ENCODE measurements at regions not wholly inside any gene's neighbourhood (a gene's known extent, or its start where the extent isn't known, plus 50 kb on each side); places are given as distances from the start of the nearest gene placed in this dataset.

GRCh38 chr6:22888163-22888752 is 318.9 kb downstream of the HDGFL1 start:
- no peak for TF ChIP-seq CTCF (IDR thresholded peaks at IDR 0.05; ENCODE audit: low read depth, low read length)
- Histone ChIP-seq H3K27me3 (no peaks in the 10 kb centered on the region), H3K36me3 (no peaks in the 10 kb centered on the region), H3K4me1 (peaks cover 9% of the 10 kb centered on the region), H3K4me3 (ENCODE audit: low read depth, low read length) (no peak overlapping the region), H3K9me3 (no peaks in the 10 kb centered on the region)
- DNase-seq: no peak

- DNase-seq: no peak
- Histone ChIP-seq H3K4me1 (no peaks in the 10 kb centered on the region; the same call in 1 of the 2 replicates), H3K9me3 (no peaks in the 10 kb centered on the region), H3K27me3 (no peaks in the 10 kb centered on the region), H3K36me3 (no peaks in the 10 kb centered on the region), H3K4me3 (ENCODE audit: low read depth, low read length) (no peak overlapping the region)
- no peak for TF ChIP-seq CTCF (IDR thresholded peaks at IDR 0.05; ENCODE audit: low read depth, low read length)
Observed at GRCh38 chr6:22891934-22892333, 322.6 kb downstream of the HDGFL1 start.

DNA sequence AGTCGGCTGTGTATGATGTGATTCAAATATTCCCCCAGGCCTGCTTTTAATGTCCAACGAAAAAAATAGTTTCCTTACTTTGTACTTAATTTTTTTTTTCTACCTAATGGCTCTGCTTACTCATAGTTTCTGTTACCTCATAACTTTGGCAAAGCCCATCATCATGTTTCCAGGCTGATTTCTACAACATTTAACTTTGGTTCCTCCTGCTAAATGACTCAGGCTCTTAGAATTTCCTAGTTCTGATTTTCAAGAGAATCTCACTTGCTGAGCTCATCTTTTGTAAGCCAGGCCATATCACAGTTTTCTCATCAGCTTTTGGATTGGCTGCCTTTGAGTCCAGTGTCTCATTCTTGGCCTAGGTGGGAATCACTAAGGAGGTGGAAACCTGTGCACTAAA is 323.1 kb downstream of the HDGFL1 start:
- no peaks in the 10 kb centered on the region; the same call in 1 of the 2 replicates for H3K4me1 ChIP-seq
- DNase-seq: no peak
- no peaks in the 10 kb centered on the region for H3K27me3 ChIP-seq
- H3K4me3 ChIP-seq (ENCODE audit: low read depth, low read length): no peak overlapping the region
- H3K9me3 ChIP-seq: no peaks in the 10 kb centered on the region
- H3K36me3 ChIP-seq: no peaks in the 10 kb centered on the region
- no peak for TF ChIP-seq CTCF (IDR thresholded peaks at IDR 0.05; ENCODE audit: low read depth, low read length)

DNA sequence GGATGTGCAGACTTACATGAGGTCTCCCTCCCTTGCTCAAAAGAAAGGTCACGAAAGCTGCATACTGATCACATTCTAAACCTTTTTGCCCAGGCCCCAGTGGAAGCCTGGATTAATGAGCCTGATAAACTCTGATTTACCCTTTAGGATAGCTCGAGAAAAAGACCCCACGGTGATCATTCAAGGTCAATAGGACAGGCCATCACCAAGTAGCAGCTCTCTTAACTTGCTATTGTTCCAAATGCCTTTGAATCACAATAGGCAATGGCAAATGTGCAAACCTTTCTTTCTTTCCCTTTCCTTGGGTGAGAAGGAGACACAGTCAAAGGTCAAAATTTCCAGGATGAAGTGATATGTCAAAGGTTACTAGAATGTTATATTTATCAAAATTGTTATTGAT is 327.3 kb downstream of the HDGFL1 start:
- no peaks in the 10 kb centered on the region for H3K4me1 ChIP-seq
- H3K27me3 ChIP-seq: no peaks in the 10 kb centered on the region
- H3K9me3 ChIP-seq: no peaks in the 10 kb centered on the region
- H3K4me3 ChIP-seq (ENCODE audit: low read depth, low read length): no peak overlapping the region
- no peaks in the 10 kb centered on the region for H3K36me3 ChIP-seq
- no peak for DNase-seq
- TF ChIP-seq CTCF (IDR thresholded peaks at IDR 0.05; ENCODE audit: low read depth, low read length): no peak

DNA sequence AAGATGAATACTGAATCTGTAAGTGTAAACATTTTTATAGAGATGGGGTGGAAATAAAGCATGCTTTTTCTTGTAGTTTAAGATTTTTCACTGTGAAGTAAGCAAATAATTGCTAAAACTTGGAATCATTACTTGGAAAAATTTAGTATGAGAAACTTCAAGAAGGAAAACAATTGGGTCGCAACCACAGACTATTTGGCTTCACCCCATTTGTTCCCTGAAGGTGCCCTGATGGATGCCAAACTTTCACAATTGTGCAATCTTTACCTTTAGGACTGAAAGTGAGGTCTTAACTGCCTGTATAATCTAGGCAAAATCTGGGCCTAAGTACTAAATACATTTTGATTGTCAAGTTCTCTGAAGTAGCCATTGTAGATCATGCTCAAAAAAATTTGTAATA is 330.1 kb downstream of the HDGFL1 start:
- no peak overlapping the region for H3K4me3 ChIP-seq (ENCODE audit: low read depth, low read length)
- DNase-seq: no peak
- H3K9me3 ChIP-seq: no peaks in the 10 kb centered on the region
- H3K36me3 ChIP-seq: no peaks in the 10 kb centered on the region
- no peaks in the 10 kb centered on the region for H3K27me3 ChIP-seq
- no peaks in the 10 kb centered on the region for H3K4me1 ChIP-seq
- TF ChIP-seq CTCF (IDR thresholded peaks at IDR 0.05; ENCODE audit: low read depth, low read length): no peak

DNA sequence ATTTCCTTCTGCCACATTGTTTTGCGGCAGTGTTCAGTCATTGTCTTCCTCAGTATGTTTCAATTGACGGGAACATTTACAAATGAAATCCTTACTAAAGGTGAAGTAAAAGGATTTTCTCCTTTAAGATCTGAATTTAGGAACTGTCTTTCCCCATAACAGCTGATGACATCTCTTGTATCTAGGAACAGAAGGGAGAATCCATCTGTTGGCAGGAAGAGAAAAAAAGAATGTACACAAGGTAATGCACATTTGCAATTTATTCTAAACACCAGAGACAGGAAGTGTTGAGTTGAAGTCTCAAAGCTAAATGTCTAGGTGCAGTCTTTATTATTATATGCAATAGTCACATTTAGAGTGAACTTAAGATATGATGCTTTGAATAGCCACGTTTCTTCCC is 334.5 kb downstream of the HDGFL1 start:
- no peak overlapping the region for H3K4me3 ChIP-seq (ENCODE audit: low read depth, low read length)
- no peak for DNase-seq
- no peaks in the 10 kb centered on the region for H3K4me1 ChIP-seq
- no peaks in the 10 kb centered on the region for H3K27me3 ChIP-seq
- H3K36me3 ChIP-seq: no peaks in the 10 kb centered on the region
- H3K9me3 ChIP-seq: no peaks in the 10 kb centered on the region
- TF ChIP-seq CTCF (IDR thresholded peaks at IDR 0.05; ENCODE audit: low read depth, low read length): no peak
